Spleen (tissue), 7 donors: ENCODE measurements at regions not wholly inside any gene's neighbourhood (a gene's known extent, or its start where the extent isn't known, plus 50 kb on each side); places are given as distances from the start of the nearest gene placed in this dataset.

Source experiments
- CTCF ChIP-seq, 11 experiments: fragments of 200-600 bp in 7 of 11; fragments of 450-650 bp in 4 of 11; sonication (generic) in 4 of 11; IDR thresholded peaks in 8 of 11; conservative IDR thresholded peaks in 3 of 11; 1 replicate in 7 of 11; 2 replicates in 4 of 11; pipeline versions ENCODE4 v1.4.0 to v1.8.0; 2016 to 2021; ENCODE audit warnings: antibody characterized with exemption in 11 of 11, inconsistent platforms in 4 of 11, mild to moderate bottlenecking in 1 of 11
- POLR2A ChIP-seq, 3 donors: fragments of 450-650 bp; IDR thresholded peaks; one replicate each; pipeline ENCODE4 v1.5.1; 2017; ENCODE audit warnings: antibody characterized with exemption in 3 of 3, mild to moderate bottlenecking in 1 of 3
- POLR2AphosphoS5 ChIP-seq, 3 donors: sonication (generic); formaldehyde crosslinking; IDR thresholded peaks; one replicate each; pipeline ENCODE4 v1.5.1; 2017; ENCODE audit warnings: antibody characterized with exemption in 3 of 3
- donor health status: DM: no; HTN: no; CAD: no; lungs with moderate emphysema.
- donor health status: DM: no; HTN: no; CAD: no.
- donor health status: DM: no; HTN: no; CAD: no.

- TF ChIP-seq POLR2A (IDR thresholded peaks at IDR 0.05) (no peak), CTCF (IDR thresholded peaks at IDR 0.05 in 8 of 11, conservative IDR thresholded peaks at IDR 0.05 in 3 of 11) (no peak), POLR2AphosphoS5 (IDR thresholded peaks at IDR 0.05) (no peak)
Measured at GRCh38 chr3:162193148-162194095, 696.8 kb downstream of the OTOL1 start.
